WTC11 (cell line): ENCODE measurements at regions not wholly inside any gene's neighbourhood (a gene's known extent, or its start where the extent isn't known, plus 50 kb on each side); places are given as distances from the start of the nearest gene placed in this dataset.

Experiments
- CBFB ChIP-seq: sonication (generic); formaldehyde crosslinking; IDR thresholded peaks from 2 replicates; pipeline ENCODE4 v1.8.1; 2022; ENCODE audit warnings: mild to moderate bottlenecking, low read depth, missing genetic modification reagents
- CTCF ChIP-seq: fragments of 200-600 bp; IDR thresholded peaks from 2 replicates; pipeline ENCODE4 v1.8.0; 2022; ENCODE audit warnings: antibody characterized with exemption
- E2F1 ChIP-seq: sonication (generic); formaldehyde crosslinking; IDR thresholded peaks from 2 replicates; pipeline ENCODE4 v1.8.0; 2022; ENCODE audit warnings: mild to moderate bottlenecking, missing genetic modification reagents
- JUN ChIP-seq: sonication (generic); formaldehyde crosslinking; IDR thresholded peaks from 2 replicates; pipeline ENCODE4 v1.8.0; 2023; ENCODE audit warnings: mild to moderate bottlenecking, missing genetic modification reagents
- MAX ChIP-seq: sonication (generic); formaldehyde crosslinking; IDR thresholded peaks from 2 replicates; pipeline ENCODE4 v1.8.0; 2022; ENCODE audit warnings: mild to moderate bottlenecking, missing genetic modification reagents
- MLX ChIP-seq: sonication (generic); formaldehyde crosslinking; IDR thresholded peaks from 2 replicates; pipeline ENCODE4 v1.8.1; 2023; ENCODE audit warnings: mild to moderate bottlenecking, missing genetic modification reagents, moderate library complexity
- SP1 ChIP-seq: sonication (generic); formaldehyde crosslinking; conservative IDR thresholded peaks from 2 replicates; pipeline ENCODE4 v1.8.1; 2022; ENCODE audit warnings: missing genetic modification reagents
- TCF7 ChIP-seq: sonication (generic); formaldehyde crosslinking; IDR thresholded peaks from 2 replicates; pipeline ENCODE4 v1.8.0; 2022; ENCODE audit warnings: mild to moderate bottlenecking, low read depth, missing genetic modification reagents, moderate library complexity
- TEAD4 ChIP-seq: sonication (generic); formaldehyde crosslinking; IDR thresholded peaks from 2 replicates; pipeline ENCODE4 v1.8.0; 2022; ENCODE audit warnings: mild to moderate bottlenecking, missing genetic modification reagents
- USF1 ChIP-seq: sonication (generic); formaldehyde crosslinking; IDR thresholded peaks from 2 replicates; pipeline ENCODE4 v1.8.0; 2022; ENCODE audit warnings: mild to moderate bottlenecking, missing genetic modification reagents
- USF2 ChIP-seq: sonication (generic); formaldehyde crosslinking; IDR thresholded peaks from 2 replicates; pipeline ENCODE4 v1.8.1; 2023; ENCODE audit warnings: mild to moderate bottlenecking, missing genetic modification reagents, moderate library complexity

GRCh38 chr20:60877071-60877857, 374.8 kb upstream of the CDH4 start:
- no peak for TF ChIP-seq MAX (CRISPR knock-in tag)
- TF ChIP-seq CTCF, result no peak
- TF ChIP-seq CBFB, result no peak
- TF ChIP-seq E2F1 (CRISPR knock-in tag), result no peak
- TF ChIP-seq USF2 (CRISPR knock-in tag), result no peak
- no peak for TF ChIP-seq TEAD4 (CRISPR knock-in tag)
- TF ChIP-seq JUN, result no peak
- no peak for TF ChIP-seq MLX (CRISPR knock-in tag)
- no peak for TF ChIP-seq SP1 (CRISPR knock-in tag)
- no peak for TF ChIP-seq TCF7 (CRISPR knock-in tag)
- no peak for TF ChIP-seq USF1 (CRISPR knock-in tag)
